ENCODE measurements at regions not wholly inside any gene's neighbourhood (a gene's known extent, or its start where the extent isn't known, plus 50 kb on each side); places are given as distances from the start of the nearest gene placed in this dataset.

DNA sequence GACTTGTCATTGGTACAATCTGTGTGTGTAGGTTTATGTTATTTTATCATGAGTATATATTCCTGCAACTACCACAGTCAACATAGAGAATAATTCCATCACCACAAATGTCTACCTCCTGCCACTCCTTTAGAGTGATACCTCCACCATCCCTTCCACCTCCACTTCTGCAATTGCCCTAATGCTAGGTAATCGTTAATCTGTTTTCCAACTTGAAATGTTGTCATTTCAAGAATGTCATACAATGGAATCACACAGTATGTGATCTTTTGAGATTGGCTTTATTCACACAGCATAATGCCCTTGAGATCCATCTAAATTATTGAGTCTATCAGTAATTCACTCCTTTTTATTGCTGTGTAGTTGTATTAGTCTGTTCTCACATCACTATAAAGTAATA, 414.8 kb upstream of the C16orf82 start:
- no peak for DNase-seq (ENCODE audit: low read depth)

DNA sequence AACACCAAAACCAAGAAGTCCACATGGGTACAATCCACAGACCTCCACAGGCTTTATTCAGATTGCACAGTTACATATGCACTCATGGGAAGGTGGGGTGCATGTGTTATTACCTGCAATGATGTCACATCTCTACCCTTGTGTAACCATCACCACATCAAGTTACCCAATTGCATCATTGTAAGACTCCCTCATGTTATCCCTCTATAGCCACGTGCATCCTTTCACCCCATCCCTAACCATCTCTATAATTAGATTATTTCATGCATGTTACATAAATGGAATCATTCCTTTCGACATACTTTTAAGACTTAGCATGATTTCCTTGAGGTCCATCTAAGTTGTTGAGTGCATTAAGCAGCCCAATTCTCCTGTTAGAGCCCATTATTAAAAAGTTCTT, 408.2 kb upstream of the C16orf82 start:
- DNase-seq (ENCODE audit: low read depth), result no peak

DNA sequence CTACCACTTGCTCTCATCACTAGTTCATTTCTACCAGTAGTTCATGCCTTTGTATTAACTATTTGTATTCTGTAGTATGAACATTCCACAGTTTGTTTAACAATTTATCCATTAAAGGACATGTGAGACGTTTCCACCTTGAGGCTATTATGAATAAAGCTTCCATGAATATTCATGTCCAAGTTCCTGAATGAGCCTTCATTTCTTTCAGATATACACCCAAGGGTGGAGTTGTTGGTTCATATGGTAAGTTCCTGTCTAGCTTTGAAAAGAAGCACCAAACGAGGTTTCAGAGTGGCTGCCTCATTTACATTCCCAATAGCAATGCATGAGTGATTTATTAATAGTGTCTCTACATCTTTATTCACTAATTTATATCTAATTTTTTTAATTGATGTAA, 407.8 kb upstream of the C16orf82 start:
- no peak for DNase-seq (ENCODE audit: low read depth)

DNA sequence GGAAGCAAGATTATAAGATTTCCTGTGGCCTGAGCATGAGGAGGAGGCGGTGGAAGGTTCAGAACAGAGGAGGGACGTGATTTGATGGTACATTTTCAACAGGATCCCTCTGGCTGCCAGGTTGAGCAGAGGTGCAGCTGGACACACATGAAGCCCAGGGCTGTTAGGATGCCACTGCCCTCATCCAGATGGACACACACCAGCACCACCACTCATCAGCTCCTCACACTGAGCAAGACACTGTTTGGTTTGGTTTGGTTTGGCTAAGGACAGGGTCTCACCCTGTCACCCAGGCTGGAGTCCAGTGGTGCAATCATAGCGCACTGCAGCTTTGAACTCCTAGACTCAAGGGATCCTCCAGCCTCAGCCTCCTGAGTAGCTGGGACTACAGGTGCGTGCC, 402.6 kb upstream of the C16orf82 start:
- no peak for DNase-seq (ENCODE audit: low read depth)

DNA sequence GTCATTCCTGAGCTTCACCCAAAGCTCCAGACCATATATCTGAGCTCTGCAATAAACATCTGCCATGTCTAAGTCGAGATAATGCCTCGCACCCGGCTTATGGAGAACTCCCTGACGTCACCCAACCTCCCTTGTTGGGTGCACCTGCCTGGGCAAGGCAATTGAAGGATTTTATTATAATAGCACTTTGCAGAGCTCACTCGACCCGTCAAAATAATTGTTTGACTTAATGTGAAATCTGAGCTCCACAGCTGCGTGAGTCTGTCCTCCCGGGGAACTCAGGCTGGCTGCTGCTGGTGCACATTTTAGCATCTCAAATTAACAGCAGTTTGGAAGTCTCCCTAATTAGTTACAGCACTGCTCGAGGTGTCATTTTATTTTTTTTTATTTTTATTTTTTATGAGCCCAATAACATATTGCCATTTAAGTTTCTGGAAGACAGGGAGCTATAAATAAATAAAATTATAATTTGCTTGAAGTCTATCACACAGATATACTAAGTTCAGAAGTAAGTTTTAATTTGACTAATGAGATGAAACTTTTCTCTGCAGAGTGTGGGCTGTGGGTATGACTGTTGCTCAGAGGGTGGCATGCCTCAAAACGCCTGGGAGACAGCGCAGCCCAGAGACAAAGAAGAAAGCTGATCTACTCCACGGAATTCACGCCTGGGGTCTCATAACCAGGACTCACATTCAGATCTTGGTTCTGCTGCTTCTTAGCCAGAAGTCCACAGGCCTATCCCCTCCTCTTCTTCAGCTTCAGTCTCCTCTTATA, 401.4 kb upstream of the C16orf82 start:
- DNase-seq (ENCODE audit: low read depth), result no peak

DNA sequence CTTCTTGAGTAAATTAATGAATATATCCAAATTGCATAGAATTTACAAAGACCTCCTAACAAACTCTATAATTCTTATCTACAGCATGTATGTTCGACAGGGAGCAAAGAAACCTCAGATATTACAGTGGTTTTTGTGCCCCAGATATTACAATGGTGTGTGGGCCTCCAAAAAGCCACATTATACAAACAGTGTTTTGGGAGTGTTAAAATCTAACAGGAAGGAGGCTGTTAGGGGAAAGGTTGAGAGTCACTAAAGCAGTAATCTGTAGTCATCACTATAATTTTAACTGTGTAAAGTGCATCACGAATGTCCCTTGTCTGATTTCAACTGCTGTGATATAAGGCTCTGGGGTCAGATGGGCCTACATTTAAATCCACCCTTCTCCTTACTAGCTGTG, 400.2 kb upstream of the C16orf82 start:
- DNase-seq (ENCODE audit: low read depth), result no peak

DNA sequence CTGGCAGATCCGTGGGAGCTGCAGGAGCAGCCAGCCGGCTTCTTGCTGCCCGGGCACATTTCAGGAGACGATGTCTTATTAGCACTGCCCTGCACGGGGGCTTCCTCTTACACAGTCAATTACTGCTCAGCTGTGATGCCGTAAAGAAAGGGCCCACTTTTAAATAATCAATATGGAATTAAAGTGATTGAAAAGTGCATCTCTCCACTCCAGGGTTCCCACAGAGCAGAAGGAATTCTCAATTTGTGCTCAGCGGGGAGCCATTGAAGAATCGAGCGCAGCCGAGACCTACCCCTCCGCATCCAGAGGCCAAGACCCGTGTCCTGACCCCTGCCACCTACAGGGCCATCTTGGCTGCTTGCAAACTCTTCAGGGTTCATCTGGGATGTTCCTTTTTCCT, 399.4 kb upstream of the C16orf82 start:
- no peak for DNase-seq (ENCODE audit: low read depth)

DNA sequence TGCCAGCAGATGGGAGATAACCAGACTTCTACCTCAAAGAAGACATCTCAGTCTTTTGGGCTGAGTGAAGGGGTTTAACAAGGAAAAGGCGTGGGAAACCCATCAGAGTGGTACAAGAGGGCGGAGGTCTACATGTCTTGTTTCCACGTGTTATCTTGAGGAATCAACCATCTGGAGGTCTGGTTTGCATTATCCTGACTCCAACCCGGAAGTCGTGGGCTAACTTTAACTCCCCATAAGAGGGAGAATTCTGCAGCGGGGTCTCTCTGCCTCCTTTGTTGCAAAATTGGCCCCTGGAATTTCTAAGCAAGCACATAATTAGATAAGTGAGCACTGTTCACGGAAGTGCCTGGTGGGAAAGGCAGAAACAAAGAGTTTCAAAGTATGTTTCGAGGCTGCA, 398.7 kb upstream of the C16orf82 start:
- DNase-seq (ENCODE audit: low read depth), result no peak

DNA sequence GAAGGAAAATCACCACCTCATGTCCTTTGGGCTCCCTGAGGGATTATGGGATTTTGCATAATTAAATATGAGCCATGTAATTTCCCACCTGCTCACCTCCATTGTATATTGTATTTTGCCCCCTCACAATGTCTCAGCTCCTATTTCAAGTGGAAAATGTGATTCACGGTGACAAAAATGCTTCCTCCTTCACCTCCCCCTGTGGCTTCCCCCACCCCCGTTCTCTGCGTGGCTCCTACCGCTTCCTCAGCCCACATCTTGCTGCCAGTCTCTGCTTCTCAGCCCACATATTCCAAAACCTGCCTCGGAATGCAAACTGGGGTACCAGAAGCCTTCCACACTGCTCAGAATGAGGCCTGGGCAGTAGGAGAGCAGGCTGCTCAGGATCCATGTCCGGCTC, 394.5 kb upstream of the C16orf82 start:
- no peak for DNase-seq (ENCODE audit: low read depth)

DNA sequence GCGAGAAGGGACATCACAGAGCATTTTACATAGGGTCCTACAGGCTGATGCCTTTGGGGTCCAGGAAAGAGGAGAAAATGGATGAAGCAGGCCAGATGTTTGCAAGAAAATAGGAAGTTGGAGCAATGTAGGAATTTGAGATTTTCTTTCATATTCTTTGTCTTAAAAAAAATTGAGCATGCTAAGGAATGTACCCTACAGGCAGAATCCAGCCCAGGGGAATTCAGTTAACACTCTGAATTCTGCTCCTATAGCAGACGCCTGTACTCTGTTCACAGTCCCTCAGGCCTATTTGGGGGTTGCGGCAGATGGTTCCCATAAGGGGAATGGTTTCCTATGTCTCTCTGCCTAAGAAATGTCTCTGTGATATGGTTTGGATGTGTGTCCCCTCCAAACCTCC, 393.7 kb upstream of the C16orf82 start:
- no peak for DNase-seq (ENCODE audit: low read depth)

DNA sequence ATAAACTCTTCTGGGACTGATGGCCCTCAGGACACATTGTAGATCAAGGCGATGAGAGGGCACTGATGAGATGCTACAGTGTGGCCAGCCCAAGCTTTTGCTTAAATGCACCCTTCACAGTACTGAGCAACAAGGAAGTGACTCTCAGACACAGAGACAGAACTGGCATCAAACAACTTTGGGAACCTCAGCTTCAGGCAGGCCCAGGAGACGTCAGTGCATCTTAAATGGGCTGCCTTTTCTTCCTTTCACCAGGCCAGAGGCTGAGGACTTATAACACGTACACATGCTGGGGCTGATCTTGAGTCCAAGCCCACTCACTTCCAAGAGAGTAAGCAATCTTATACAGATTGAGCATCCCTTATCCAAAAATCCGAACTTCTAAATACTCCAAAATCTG, 386.1 kb upstream of the C16orf82 start:
- DNase-seq (ENCODE audit: low read depth), result no peak

DNA sequence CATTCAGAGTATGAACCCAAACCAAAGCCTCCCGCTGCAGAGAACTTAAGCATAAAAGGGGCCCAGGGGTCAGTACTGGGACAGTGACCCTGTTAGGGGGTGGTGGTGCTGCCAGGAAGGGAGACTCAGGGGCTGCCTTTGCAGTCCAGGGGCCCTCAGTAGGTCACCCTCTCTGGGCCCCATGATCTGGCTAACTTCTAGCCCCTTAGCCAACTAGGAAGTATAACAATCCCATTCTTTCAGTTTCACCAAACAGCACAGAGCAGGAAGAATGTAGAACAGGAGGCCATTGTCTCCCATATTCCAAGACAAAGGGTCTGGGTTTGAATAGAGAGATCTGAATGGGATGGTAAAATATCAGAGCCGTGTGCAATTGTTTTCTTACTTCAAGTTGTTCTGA, 378.6 kb upstream of the C16orf82 start:
- DNase-seq (ENCODE audit: low read depth), result no peak

DNA sequence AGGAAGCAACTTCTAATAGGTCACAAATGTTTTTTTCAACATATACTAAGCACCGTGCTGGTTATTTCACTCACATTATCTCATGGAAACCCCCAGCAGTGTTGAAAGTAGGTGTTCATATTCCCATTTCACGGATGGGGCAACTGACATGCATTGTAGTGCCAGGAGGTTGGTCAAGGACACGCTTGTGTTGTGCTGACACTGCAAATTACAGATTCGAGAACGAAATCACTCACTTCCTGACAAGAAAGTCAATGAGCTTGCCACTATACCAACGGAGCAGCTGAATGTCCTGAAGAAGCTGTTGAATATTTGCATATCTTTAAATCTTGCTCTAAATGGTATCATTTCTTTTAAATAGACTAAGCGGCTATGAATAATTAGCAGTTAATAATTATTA, 378.0 kb upstream of the C16orf82 start:
- DNase-seq (ENCODE audit: low read depth), result no peak

DNA sequence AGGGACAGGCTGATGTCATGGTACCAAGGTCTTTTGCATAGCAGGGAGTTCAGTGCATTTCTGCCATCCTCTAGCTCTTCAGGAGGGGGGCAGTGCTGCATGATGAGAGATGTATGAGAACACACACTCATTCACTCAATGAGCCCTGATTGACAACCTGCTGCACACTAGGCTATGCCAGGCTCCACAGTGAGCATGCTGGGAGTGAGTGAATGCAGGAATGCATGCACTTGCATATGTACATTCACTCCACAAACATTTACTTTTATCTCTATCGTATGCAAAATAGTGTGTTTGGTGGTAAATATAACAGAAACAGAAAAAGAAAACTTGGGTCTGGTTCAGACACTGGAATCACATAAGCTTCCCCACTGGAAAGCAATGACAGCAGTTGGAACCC, 374.1 kb upstream of the C16orf82 start:
- no peak for DNase-seq (ENCODE audit: low read depth)

DNA sequence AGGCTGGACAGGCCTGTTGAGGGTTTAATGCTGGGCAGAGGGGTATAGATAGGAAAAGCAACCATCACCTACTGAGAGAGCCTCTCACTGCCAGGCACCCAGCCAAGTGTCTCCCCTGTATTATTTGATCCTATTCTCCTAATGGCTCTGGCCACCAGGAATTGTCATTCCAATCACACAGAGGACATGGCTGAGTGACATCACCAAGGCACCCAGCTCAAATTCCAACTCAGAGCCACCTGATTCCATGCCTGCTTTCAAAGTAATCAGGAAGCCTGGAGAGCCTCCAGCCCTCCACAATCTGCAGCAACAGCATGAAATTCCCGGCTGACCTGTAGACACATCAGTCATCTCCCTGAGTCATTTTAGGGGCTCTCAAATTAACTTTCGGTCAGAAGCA, 368.9 kb upstream of the C16orf82 start:
- DNase-seq (ENCODE audit: low read depth), result no peak

DNA sequence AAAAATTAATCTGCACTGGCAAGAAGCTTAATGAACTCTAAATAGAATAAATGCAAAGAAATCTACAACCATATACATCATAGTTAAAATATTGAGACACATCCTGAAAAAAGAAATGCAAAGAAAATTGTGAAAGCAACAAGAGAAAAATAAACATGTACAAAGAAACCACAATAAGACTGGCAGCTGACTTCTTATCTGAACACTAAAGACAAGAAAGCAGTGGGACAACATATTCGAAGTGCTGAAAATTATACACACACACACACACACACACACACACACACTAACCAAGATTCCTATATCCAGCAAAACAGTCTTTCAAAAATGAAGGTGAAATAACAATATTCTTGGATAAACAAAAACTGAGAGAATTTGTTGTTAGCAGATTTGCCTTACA, 366.5 kb upstream of the C16orf82 start:
- DNase-seq (ENCODE audit: low read depth), result no peak

DNA sequence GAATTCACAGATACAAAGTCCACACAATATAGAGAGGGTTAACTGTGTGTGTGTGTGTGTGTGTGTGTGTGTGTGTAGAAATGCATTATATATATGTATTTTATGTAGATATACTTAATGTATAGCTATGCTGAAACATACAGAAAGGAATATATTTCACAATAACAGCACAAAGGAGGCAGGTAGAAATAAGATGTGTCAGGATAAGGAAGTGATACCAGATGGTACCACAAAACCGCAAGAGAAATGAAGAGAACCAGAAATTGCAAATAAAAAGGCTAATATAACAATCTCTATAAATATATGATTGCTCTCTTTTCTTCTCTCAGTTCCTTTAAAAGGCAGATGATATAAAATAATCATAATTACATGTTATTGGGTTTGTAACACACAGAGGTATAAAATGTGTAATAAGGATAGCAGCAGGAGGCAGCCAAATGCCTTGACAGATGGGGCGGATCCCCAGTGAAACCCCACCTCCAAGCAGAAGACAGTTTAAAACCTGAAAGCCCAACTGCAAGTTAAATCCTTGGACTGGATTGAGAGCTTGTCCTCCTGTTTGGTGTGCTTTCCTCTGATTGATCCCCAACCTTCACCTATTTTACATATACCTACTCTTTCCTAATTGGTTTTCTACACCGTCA, 365.4 kb upstream of the C16orf82 start:
- no peak for DNase-seq (ENCODE audit: low read depth)

DNA sequence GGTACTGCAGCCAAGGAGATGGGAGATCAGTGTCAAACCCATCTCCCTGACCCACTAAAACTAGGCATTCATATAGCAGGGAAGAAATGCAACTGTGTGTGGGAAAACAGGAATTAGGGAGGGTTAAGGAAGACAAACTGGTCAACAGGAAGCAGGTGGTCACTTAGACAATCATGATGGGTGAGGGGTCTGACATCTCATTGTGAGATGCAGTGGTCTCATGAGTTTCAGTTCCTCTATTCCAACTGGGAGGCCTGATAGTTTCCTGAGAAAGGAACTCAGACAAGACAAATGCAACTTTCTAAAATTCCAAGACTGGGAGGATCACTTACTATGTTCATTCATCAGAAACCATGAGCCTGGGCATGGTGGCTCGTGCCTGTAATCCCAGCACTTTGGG, 361.4 kb upstream of the C16orf82 start:
- DNase-seq (ENCODE audit: low read depth), result no peak

DNA sequence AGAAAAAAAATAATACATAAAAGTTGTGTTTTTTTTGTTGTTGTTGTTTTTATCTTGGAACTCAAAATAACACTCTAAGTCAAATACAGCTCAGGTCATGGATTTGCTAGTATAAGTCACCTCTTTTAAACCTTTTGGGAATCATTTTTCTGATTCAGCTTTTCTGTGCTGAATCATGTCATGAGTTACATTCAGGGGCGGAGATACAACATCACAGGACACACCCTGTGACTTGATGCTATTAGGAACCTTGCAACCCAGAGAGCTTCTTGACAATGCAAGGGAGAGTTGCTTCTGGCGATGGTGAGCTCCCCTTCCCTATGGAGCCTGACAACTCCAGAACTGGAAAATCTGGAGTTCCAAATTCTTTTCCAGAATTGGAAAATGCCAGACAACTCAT, 358.3 kb upstream of the C16orf82 start:
- no peak for DNase-seq (ENCODE audit: low read depth)

DNA sequence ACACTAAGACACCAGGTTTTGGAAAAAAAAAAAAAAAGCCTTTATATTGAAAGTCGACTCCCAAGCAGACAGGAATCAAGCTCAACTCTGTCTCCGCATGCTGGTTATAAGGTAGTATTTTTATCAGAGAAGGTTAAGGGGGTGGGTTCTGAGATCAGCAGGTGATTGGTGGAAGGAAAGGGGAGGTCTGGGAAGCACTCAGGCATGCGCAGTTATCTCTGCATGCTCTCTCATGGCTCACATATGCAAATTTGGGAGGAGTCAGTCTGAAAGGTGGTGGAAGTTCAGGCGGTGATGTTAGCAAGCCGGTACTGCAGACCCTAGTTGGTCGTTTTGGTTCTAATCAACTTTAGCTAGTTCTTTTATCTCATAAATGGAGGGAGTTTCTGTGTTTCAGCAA, 357.6 kb upstream of the C16orf82 start:
- DNase-seq (ENCODE audit: low read depth), result no peak

DNA sequence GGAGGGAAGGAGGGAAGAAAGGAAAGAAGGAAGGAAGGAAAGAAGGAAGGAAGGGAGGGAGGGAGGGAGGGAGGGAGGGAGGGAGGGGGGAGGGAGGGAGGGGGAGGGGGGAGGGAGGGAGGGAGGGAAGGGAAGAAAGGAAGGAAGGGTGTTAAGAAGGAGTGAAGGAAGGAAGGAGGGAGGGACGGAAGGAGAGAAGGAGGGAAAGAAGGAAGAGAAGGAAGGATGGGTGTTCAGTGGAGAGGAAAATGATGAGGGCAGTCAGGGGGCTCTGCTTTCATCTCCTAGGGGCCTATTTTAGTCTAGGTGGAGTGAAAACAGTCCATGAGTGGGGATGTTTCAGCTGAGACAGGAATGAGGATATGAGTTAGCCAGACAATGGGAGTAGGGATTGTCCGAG, 357.0 kb upstream of the C16orf82 start:
- no peak for DNase-seq (ENCODE audit: low read depth)

DNA sequence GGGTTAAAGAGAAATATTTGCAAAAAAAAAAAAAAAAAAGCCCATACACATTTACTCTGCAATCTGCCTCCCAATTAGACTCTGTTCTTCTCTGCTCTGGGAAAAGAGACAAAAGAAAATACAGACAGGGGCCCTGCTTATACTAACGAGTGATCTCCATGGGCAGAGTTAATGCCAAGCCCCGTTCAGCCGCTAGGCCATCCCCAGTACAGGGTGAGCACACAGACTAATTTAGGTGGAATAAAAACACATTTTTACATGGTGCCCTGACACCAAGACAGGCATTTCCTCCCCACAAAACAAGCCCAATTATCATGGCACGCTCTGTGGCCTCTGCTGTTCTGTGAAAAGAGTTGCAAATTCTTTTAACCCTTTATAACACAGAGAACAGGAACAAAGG, 356.3 kb upstream of the C16orf82 start:
- DNase-seq (ENCODE audit: low read depth), result no peak

DNA sequence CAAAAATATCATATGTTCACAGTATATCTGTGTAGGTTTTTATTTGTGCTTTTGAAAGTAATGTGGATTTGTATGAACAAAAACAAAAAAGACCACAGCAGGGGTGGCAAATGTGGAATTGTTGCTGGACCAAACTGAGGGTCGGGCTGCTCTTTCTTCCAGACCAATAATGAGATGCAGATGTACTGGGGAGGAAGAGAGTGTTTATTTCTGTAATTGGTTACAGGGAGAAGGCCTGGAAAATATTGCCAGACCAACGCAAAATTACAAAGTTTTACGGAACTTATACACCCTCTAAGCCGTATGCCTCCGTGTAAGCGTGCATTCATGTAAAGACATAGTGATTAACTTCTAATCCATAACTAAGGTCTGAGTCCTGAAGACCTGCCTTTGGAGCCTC, 353.9 kb upstream of the C16orf82 start:
- no peak for DNase-seq (ENCODE audit: low read depth)

DNA sequence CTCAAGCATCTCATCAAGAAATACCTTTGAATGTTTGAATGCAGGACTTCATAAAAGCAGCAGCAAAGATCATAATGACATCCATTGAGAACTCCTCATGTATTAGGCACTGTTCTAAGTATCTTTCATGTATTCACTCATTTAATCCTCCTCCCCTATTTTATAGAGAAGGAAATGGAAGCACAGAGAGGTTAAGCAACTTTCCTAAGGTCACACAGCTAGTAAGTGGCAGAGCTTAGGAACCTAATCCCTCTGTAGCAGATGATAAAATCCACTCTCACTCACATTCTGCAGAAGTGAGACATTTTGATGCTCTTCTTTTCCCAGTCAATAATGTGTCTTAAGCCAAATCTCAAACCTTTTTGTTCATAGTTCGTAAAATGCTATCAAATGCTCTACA, 350.8 kb upstream of the C16orf82 start:
- no peak for DNase-seq (ENCODE audit: low read depth)

All from ELR (cell line).